Islet of Langerhans (tissue), 1 donor: ENCODE measurements at regions not wholly inside any gene's neighbourhood (a gene's known extent, or its start where the extent isn't known, plus 50 kb on each side); places are given as distances from the start of the nearest gene placed in this dataset.
A peak's percentile ranks its signal among the peaks of the same experiment; 100 is the strongest.
"Not testable (repeated sequence)": the region's sequence is repeated elsewhere in the genome, so short reads cannot be mapped to it uniquely, and the experiment has no call there.

ENCODE experiments used
- FAIRE-seq: peaks from one replicate; lab custom pipeline; 2011; peaks lifted over from hg19 to GRCh38; lab: Jason Lieb, UNC

- FAIRE-seq = no peak
These were observed 109.1 kb downstream of the SEPTIN7 start for GRCh38 chr7:35909870-35910357.

GRCh38 chr7:35910621-35911020 lies 109.8 kb downstream of the SEPTIN7 start:
- FAIRE-seq = not testable (repeated sequence)

- FAIRE-seq = not testable (repeated sequence)
These were observed 112.5 kb downstream of the SEPTIN7 start for GRCh38 chr7:35913350-35913749.

GRCh38 chr7:35914214-35914613 lies 113.4 kb downstream of the SEPTIN7 start:
- not testable (repeated sequence) for FAIRE-seq

GRCh38 chr7:35915247-35915955 lies 114.5 kb downstream of the SEPTIN7 start:
- FAIRE-seq = not testable (repeated sequence)

- FAIRE-seq = not testable (repeated sequence)
These were observed 117.4 kb downstream of the SEPTIN7 start for GRCh38 chr7:35918217-35918616.

GRCh38 chr7:35919607-35920006 lies 118.8 kb downstream of the SEPTIN7 start:
- FAIRE-seq = not testable (repeated sequence)

GRCh38 chr7:35921338-35921737 lies 120.5 kb downstream of the SEPTIN7 start:
- FAIRE-seq = not testable (repeated sequence)

GRCh38 chr7:35924668-35925067 lies 123.8 kb downstream of the SEPTIN7 start:
- FAIRE-seq = not testable (repeated sequence)

GRCh38 chr7:35926966-35927365 lies 126.1 kb downstream of the SEPTIN7 start:
- FAIRE-seq = not testable (repeated sequence)

GRCh38 chr7:35931134-35931533 lies 130.3 kb downstream of the SEPTIN7 start:
- not testable (repeated sequence) for FAIRE-seq

- not testable (repeated sequence) for FAIRE-seq
These were observed 130.7 kb downstream of the SEPTIN7 start for GRCh38 chr7:35931551-35931950.

GRCh38 chr7:35940695-35941094 lies 139.8 kb downstream of the SEPTIN7 start:
- FAIRE-seq = not testable (repeated sequence)

- FAIRE-seq = not testable (repeated sequence)
These were observed 144.8 kb downstream of the SEPTIN7 start for GRCh38 chr7:35945621-35946020.

GRCh38 chr7:35955735-35956134 lies 154.9 kb downstream of the SEPTIN7 start:
- FAIRE-seq = not testable (repeated sequence)

GRCh38 chr7:35956988-35957387 lies 156.1 kb downstream of the SEPTIN7 start:
- not testable (repeated sequence) for FAIRE-seq

- not testable (repeated sequence) for FAIRE-seq
These were observed 160.4 kb downstream of the SEPTIN7 start for GRCh38 chr7:35961260-35961659.

- peak; percentile 9 for FAIRE-seq
These were observed 161.8 kb downstream of the SEPTIN7 start for GRCh38 chr7:35962607-35963006.

- FAIRE-seq = no peak
These were observed 166.7 kb downstream of the SEPTIN7 start for GRCh38 chr7:35967366-35968139.

- FAIRE-seq = no peak
These were observed 167.5 kb downstream of the SEPTIN7 start for GRCh38 chr7:35968140-35968940.

- no peak for FAIRE-seq
These were observed 168.2 kb downstream of the SEPTIN7 start for GRCh38 chr7:35969066-35969465.

GRCh38 chr7:35970458-35970857 lies 169.6 kb downstream of the SEPTIN7 start:
- no peak for FAIRE-seq
